ENCODE measurements at regions not wholly inside any gene's neighbourhood (a gene's known extent, or its start where the extent isn't known, plus 50 kb on each side); places are given as distances from the start of the nearest gene placed in this dataset.

GRCh38 chr5:92421196-92421595 lies 1038.1 kb upstream of the ARRDC3 start:
- no peaks in the 10 kb centered on the region for H3F3A ChIP-seq (replicated peaks; ENCODE audit: low read depth)
- TF ChIP-seq ZNF114 (CRISPR knock-in tag; IDR thresholded peaks at IDR 0.05) (no peak), EZH2phosphoT487 (IDR thresholded peaks at IDR 0.05; ENCODE audit: unreplicated experiment) (no peak), CTCF (conservative IDR thresholded peaks at IDR 0.05; ENCODE audit: low read depth in 2 of 2) (no peak), REST (IDR thresholded peaks at IDR 0.05; ENCODE audit: unreplicated experiment) (no peak), ETS1 (IDR thresholded peaks at IDR 0.05) (no peak), JUNB (IDR thresholded peaks at IDR 0.05; ENCODE audit: unreplicated experiment) (no peak), POLR2AphosphoS5 (IDR thresholded peaks at IDR 0.05; ENCODE audit: low read depth) (no peak), ZNF462 (CRISPR knock-in tag; IDR thresholded peaks at IDR 0.05) (no peak), STAT1 (IDR thresholded peaks at IDR 0.05; ENCODE audit: unreplicated experiment) (no peak), ZNF331 (CRISPR knock-in tag; IDR thresholded peaks at IDR 0.05; ENCODE audit: low read depth) (no peak), CREB1 (CRISPR knock-in tag; IDR thresholded peaks at IDR 0.05; ENCODE audit: low read depth) (no peak)
- no peak overlapping the region for H3K4me2 ChIP-seq
- Mint-ChIP-seq H3K4me1 (no peaks in the 10 kb centered on the region), H3K9me3 (peaks cover 69% of the 10 kb centered on the region), H3K27me3 (ENCODE audit: insufficient read depth, low read depth, poor library complexity) (no peaks in the 10 kb centered on the region), H3K27ac (no peak overlapping the region), H3K36me3 (ENCODE audit: low read depth) (peaks cover 46% of the 10 kb centered on the region; the same call in 2 of the 3 replicates), H3K4me3 (no peak overlapping the region)
- no peak overlapping the region for H3K4me3 ChIP-seq
- no peaks in the 10 kb centered on the region for H3K4me1 ChIP-seq (ENCODE audit: insufficient read depth)
- no peaks in the 10 kb centered on the region for H3K27me3 ChIP-seq (ENCODE audit: insufficient read depth)
- H3K79me2 ChIP-seq (replicated peaks; ENCODE audit: insufficient read depth) = no peaks in the 10 kb centered on the region
- H3K27ac ChIP-seq (ENCODE audit: low read depth) = no peak overlapping the region
- no peak for ATAC-seq
- H4K20me1 ChIP-seq (replicated peaks; ENCODE audit: insufficient read depth) = no peaks in the 10 kb centered on the region
- no peak overlapping the region for H2AFZ ChIP-seq
- peaks cover 15% of the 10 kb centered on the region for H3K9me2 ChIP-seq (ENCODE audit: insufficient read depth)
- DNase-seq (ENCODE audit: low spot score) = no peak
- peaks cover 21% of the 10 kb centered on the region for H3K36me3 ChIP-seq (ENCODE audit: insufficient read depth)

Measured in GM23338 (cell line).